ENCODE measurements at regions not wholly inside any gene's neighbourhood (a gene's known extent, or its start where the extent isn't known, plus 50 kb on each side); places are given as distances from the start of the nearest gene placed in this dataset.

GRCh38 chr9:38141746-38142591, 72.9 kb upstream of the SHB start (continued):
- TF ChIP-seq ZNF462 (CRISPR knock-in tag; IDR thresholded peaks at IDR 0.05) (no peak), EZH2 (IDR thresholded peaks at IDR 0.05; ENCODE audit: low read depth, unreplicated experiment) (no peak), ZNF331 (CRISPR knock-in tag; IDR thresholded peaks at IDR 0.05; ENCODE audit: low read depth) (no peak), NANOG (IDR thresholded peaks at IDR 0.05; ENCODE audit: borderline replicate concordance) (no peak), ETS1 (IDR thresholded peaks at IDR 0.05) (no peak), STAT1 (IDR thresholded peaks at IDR 0.05; ENCODE audit: unreplicated experiment) (no peak), CTCF (conservative IDR thresholded peaks at IDR 0.05; ENCODE audit: low read depth in 2 of 2) (no peak), CREB1 (CRISPR knock-in tag; IDR thresholded peaks at IDR 0.05; ENCODE audit: low read depth) (no peak)

Measured in GM23338 (cell line).